GM10266 (cell line): ENCODE measurements at regions not wholly inside any gene's neighbourhood (a gene's known extent, or its start where the extent isn't known, plus 50 kb on each side); places are given as distances from the start of the nearest gene placed in this dataset.
A peak's percentile ranks its signal among the peaks of the same experiment; 100 is the strongest.
"Not testable (repeated sequence)": the region's sequence is repeated elsewhere in the genome, so short reads cannot be mapped to it uniquely, and the experiment has no call there.

ENCODE experiments used
- DNase-seq: peaks from one replicate; pipeline ENCODE4 v3.0.0; 2012; ENCODE audit errors: extremely low spot score
- TF ChIP-seq, protein P1 (sequence below): IDR thresholded peaks from 2 replicates; pipeline ENCODE4 v1.5.1; 2012; ENCODE audit warnings: mild to moderate bottlenecking, low read depth; ENCODE audit not compliant: control insufficient read depth, insufficient read depth; ENCODE audit errors: missing control alignments

DNA sequence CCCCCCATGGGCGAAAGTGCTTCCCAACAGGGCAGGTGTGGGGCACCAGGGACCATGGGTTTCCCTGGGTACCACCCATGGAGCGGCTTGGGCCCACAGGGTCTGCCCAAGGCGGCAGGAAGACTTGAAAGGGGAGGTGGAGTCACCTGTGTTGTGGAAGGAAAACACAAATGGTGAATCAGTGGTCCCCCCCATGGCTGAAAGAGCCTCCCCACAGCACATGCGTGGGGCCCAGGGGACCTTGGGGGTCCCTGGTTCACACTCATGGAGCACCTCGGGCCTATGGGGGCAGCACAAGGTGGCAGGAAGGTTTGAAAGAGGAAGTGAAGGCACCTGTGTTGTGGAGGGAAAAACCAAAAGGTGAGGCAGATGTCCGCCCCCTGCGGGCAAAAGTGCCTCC lies 581.9 kb downstream of the ALG10 start:
- TF ChIP-seq, protein P1, sequence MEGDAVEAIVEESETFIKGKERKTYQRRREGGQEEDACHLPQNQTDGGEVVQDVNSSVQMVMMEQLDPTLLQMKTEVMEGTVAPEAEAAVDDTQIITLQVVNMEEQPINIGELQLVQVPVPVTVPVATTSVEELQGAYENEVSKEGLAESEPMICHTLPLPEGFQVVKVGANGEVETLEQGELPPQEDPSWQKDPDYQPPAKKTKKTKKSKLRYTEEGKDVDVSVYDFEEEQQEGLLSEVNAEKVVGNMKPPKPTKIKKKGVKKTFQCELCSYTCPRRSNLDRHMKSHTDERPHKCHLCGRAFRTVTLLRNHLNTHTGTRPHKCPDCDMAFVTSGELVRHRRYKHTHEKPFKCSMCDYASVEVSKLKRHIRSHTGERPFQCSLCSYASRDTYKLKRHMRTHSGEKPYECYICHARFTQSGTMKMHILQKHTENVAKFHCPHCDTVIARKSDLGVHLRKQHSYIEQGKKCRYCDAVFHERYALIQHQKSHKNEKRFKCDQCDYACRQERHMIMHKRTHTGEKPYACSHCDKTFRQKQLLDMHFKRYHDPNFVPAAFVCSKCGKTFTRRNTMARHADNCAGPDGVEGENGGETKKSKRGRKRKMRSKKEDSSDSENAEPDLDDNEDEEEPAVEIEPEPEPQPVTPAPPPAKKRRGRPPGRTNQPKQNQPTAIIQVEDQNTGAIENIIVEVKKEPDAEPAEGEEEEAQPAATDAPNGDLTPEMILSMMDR: no peak
- no peak for DNase-seq

DNA sequence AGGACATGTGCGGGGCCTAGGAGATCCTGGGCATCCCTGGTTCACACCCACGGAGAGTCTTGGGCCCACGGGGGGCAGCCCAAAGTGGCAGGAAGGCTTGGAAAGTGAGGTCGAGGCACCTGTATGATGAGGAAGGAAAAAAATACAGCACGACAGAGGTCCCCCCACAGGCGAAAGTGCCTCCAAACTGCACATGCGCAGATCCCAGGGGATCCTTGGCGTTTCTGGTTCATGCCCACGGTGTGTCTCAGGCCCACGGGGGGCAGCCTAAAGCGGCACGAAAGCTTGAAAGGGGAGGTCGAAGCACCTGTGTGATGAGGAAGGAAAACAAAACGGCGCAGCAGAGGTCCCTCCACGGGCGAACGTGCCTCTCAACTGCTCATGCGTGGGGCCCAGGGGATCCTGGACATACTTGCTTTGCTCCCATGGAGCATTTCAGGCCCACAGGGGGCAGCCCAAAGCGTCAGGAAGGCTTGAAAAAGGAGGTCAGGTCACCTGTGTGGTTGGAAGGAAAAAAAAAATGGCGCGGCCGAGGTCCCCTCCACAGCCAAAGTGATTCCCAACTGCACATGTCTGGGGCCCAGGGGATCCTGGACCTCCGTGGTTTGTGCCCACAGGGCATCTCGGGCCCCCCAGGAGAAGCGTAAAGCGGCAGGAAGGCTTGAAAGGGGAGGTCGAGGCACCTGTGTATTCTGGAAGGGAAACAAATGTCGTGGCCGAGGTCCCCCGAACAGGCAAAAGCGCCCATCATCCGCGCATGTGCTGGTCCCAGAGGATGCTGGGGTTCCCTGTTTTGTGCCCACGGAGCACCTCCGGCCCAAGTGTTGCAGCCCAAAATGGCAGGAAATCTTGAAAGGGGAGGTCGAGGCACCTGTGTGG lies 582.6 kb downstream of the ALG10 start:
- TF ChIP-seq, protein P1: no peak

DNA sequence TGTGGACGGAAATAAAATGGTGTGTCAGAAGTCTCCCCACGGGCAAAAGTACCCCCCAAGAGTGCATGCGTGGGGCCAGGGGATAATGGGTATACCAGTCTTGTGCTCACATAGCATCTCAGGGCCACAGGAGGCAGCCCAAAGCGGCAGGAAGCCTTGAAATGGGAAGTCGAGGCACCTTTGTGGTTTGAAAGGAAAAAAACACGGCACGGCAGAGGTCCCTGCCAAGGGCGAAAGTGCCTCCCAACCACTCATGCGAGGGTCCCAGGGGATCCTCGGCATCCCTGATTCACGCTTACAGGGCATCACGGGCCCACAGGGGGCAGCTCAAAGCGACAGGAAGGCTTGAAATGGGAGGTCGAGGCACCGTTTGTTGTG lies 583.2 kb downstream of the ALG10 start:
- no peak for DNase-seq
- TF ChIP-seq, protein P1: no peak

More for the DNA sequence above, 582.6 kb downstream of the ALG10 start:
- no peak for DNase-seq

DNA sequence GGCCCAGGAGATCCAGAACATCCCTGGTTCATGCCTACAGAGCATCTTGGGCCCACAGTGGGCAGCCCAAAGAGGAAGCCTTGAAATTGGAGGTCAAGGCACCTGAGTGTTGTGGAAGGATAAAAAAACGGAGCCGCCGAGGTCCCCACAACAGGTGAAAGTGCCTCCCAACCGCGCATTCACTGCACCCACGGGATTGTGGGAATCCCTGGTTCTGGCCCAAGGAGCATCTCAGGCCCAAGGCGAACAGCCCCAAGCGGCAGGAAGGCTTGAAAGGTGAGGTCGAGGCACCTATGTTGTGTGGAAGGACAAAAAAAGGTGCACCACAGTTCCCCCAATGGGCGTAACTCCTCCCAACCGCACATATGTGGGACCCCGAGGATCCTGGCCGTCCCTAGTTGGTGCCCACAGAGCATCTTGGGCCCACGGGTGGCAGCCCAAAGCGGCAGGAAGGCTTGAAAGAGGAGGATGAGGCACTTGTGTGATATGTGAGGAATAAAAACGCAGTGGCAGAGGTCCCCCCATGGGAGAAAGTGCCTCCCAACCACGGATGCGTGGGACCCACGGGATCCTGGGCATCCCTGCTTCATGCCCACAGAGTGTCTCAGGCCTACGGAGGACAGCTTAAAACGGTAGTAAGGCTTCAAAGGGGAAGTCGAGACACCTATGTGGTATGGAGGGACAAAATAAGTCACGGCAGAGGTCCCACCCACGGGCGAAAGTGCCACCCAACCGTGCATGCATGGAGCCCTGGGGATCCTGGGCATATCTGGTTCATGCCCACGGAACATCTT lies 583.9 kb downstream of the ALG10 start:
- TF ChIP-seq, protein P1: no peak
- peak; percentile 1 for DNase-seq

DNA sequence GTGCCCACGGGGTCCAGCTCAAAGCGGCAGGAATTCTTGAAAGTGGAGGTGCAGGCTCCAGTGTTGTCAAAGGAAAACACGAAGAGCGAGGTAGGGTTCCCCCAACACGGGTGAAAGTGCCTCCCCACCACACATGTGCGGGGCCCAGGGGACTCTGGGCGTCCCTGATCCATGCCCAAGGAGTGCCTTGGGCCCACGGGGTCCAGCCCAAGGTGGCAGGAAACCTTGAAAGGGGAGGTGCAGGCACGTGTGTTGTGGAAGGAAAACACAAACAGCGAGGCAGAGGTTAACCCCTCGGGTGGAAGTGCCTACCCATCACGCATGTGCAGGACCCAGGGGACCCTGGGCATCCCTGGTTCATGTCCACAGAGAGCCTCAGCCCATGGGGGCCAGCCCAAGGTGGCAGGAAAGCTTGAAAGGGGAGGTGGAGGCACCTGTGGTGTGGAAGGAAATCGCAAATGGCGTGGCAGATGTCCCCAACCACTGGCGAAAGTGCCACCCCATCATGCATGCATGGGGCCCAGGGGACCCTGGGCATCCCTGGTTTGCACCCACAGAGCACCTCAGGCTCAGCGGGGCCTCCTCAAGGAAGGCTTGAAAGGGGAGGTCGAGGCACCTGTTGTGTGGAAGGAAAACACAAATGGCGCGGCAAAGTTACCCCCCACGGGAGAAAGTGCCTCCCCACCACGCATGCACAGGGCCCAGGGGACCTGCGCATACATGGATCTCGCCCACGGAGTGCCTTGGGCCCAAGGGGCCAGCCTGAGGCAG lies 584.6 kb downstream of the ALG10 start:
- TF ChIP-seq, protein P1: no peak
- no peak for DNase-seq

DNA sequence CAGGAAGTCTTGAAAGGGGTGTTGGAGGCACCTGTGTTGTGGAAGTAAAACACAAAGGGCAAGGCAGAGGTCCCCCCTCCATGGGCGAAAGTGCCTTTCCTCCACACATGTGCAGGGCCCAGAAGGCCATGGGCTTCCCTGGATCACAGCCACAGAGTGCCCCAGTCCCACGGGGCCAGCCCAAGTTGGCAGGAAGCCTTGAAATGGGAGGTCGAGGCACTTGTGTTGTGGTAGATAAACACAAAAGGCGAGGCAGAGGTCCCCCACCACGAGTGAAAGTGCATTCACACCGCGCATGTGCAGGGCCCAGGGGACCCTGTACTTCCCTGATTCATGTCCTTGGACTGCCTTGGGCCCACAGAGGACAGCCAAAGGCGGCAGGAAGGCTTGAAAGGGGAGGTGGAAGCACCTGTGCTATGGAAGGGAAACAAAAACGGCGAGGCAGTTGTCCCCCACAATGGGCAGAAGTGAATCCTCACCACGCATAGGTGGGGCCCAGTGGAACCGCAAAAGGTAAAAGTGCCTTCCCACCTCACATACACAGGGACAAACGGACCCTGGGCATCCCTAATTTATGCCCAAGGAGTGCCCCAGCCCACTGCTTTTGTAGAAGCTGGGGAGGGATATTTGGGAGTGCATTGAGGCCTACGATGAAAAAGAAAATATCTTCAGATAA lies 585.4 kb downstream of the ALG10 start:
- peak; percentile 1 for DNase-seq
- TF ChIP-seq, protein P1: no peak

DNA sequence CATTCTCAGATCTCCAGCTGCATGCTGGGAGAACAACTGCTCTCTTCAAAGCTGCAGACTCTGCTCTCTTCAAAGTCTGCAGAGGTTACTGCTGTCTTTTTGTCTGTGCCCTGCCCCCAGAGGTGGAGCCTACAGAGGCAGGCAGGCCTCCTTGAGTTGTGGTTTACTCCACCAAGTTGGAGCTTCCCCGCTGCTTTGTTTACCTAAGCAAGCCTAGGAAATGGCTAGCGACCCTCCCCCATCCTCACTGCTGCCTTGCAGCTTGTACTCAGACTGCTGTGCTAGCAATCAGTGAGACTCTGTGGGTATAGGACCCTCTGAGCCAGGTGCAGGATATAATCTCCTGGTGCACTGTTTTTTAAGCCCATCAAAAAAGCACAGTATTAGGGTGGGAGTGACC lies 591.7 kb downstream of the ALG10 start:
- DNase-seq: not testable (repeated sequence)
